HCT116 (cell line): ENCODE measurements at regions not wholly inside any gene's neighbourhood (a gene's known extent, or its start where the extent isn't known, plus 50 kb on each side); places are given as distances from the start of the nearest gene placed in this dataset.

Experiments used
- ATAC-seq: fragments of 200-7000 bp; cut with Tn5 transposase; 2 replicates; pipeline ENCODE4 v1.9.1; 2020; ENCODE audit warnings: mild to moderate bottlenecking, moderate library complexity
- BruUV-seq: library from RNA; stranded (reverse); fragments of 400-500 nt; replicated peaks from 2 replicates; lab custom pipeline; 2021; lab: Mats Ljungman, UMichigan
- CTCF ChIA-PET: fragments of 300-600 bp; sonication (Branson Sonifier 250); formaldehyde crosslinking; loops from one replicate; lab custom pipeline; 2021; ENCODE audit warnings: antibody characterized with exemption; lab: Charles Lee
- POLR2A ChIA-PET: fragments of 300-600, 350-600 bp; sonication (Branson Sonifier 250); formaldehyde crosslinking; loops from one replicate; lab custom pipeline; 2021; ENCODE audit warnings: antibody characterized with exemption; lab: Charles Lee
- RAD21 ChIA-PET, 2 experiments: fragments of 300-600 bp; sonication (Branson Sonifier 250); formaldehyde crosslinking; loops; one replicate each; lab custom pipeline; 2023; ENCODE audit warnings: low total read pairs in 2 of 2; ENCODE audit not compliant: uncharacterized antibody in 2 of 2, unreplicated experiment in 2 of 2, low non-redundant PET in 1 of 2; lab: Charles Lee
- DNase-seq: peaks from one replicate; pipeline ENCODE4 v3.0.0-alpha.2; 2010; ENCODE audit warnings: low read depth, low spot score
- H2AFZ ChIP-seq: fragments of 200-600 bp; shearing (Covaris generic), sonication (generic); 2 replicates; pipeline ENCODE4 v1.6.1; 2017; ENCODE audit warnings: low read depth, mixed run types, mixed read lengths, antibody characterized with exemption, low read length; ENCODE audit not compliant: poor library complexity, severe bottlenecking
- H3K27ac ChIP-seq: 2 replicates; pipeline ENCODE4 v1.5.1; 2012; ENCODE audit warnings: low read depth, low read length
- H3K27me3 ChIP-seq: fragments of 200-600 bp; sonication (generic); 2 replicates; pipeline ENCODE4 v1.6.1; 2016; ENCODE audit warnings: mixed run types, low read length, mixed read lengths; ENCODE audit not compliant: insufficient read depth
- H3K36me3 ChIP-seq, 2 experiments: fragments of 200-500 bp in 1 of 2; fragments of 200-600 bp in 1 of 2; sonication (Bioruptor generic) in 1 of 2; sonication (generic) in 1 of 2; 2 replicates each; pipeline versions ENCODE4 v1.5.1 to v1.6.1; 2014 to 2016; ENCODE audit warnings: low read length in 2 of 2, inconsistent platforms in 1 of 2, mixed read lengths in 1 of 2, mixed run types in 1 of 2; ENCODE audit not compliant: insufficient read depth in 2 of 2, control insufficient read depth in 1 of 2
- H3K4me1 ChIP-seq, 2 experiments: fragments of 200-600 bp in 1 of 2; sonication (generic) in 1 of 2; 2 replicates each; pipeline versions ENCODE4 v1.5.1 to v1.6.1; 2012 to 2017; ENCODE audit warnings: low read length in 2 of 2, inconsistent platforms in 1 of 2, mild to moderate bottlenecking in 1 of 2, mixed read lengths in 1 of 2, mixed run types in 1 of 2, moderate library complexity in 1 of 2; ENCODE audit not compliant: insufficient read depth in 2 of 2, control insufficient read depth in 1 of 2
- H3K4me2 ChIP-seq: fragments of 200-600 bp; sonication (generic); 2 replicates; pipeline ENCODE4 v1.6.1; 2017; ENCODE audit warnings: mixed run types, low read length, mixed read lengths
- H3K4me3 ChIP-seq, 2 experiments: fragments of 200-600 bp in 1 of 2; sonication (generic) in 1 of 2; replicated peaks in 1 of 2; 2 replicates each; pipeline ENCODE4 v1.5.1; 2011 to 2016; ENCODE audit warnings: low read length in 2 of 2, control low read depth in 1 of 2, low read depth in 1 of 2, mild to moderate bottlenecking in 1 of 2, mixed read lengths in 1 of 2, mixed run types in 1 of 2
- H3K79me2 ChIP-seq: fragments of 200-600 bp; sonication (generic); 2 replicates; pipeline ENCODE4 v1.6.1; 2017; ENCODE audit warnings: mild to moderate bottlenecking, mixed run types, low read length, moderate library complexity, mixed read lengths; ENCODE audit not compliant: insufficient read depth
- H3K9ac ChIP-seq: fragments of 200-600 bp; sonication (generic); 2 replicates; pipeline ENCODE4 v1.6.1; 2016; ENCODE audit warnings: low read length, mixed read lengths
- H3K9me2 ChIP-seq: fragments of 200-600 bp; sonication (generic), shearing (Covaris generic); 2 replicates; pipeline ENCODE4 v1.6.1; 2017; ENCODE audit warnings: mixed run types, mild to moderate bottlenecking, moderate library complexity; ENCODE audit not compliant: insufficient read depth
- H3K9me3 ChIP-seq, 2 experiments: fragments of 200-500 bp in 1 of 2; fragments of 200-600 bp in 1 of 2; sonication (Bioruptor generic) in 1 of 2; sonication (generic) in 1 of 2; 2 replicates each; pipeline ENCODE4 v1.6.1; 2014 to 2017; ENCODE audit warnings: low read length in 2 of 2, mixed read lengths in 2 of 2, inconsistent platforms in 1 of 2, low read depth in 1 of 2, mild to moderate bottlenecking in 1 of 2, mixed run types in 1 of 2, moderate library complexity in 1 of 2; ENCODE audit not compliant: control insufficient read depth in 1 of 2, insufficient read depth in 1 of 2
- H4K20me1 ChIP-seq: fragments of 200-600 bp; sonication (generic), shearing (Covaris generic); 2 replicates; pipeline ENCODE4 v1.6.1; 2017; ENCODE audit warnings: mixed run types, mild to moderate bottlenecking, moderate library complexity; ENCODE audit not compliant: insufficient read depth
- CBX3 ChIP-seq: IDR thresholded peaks from 2 replicates; pipeline ENCODE4 v1.6.1; 2012; ENCODE audit warnings: low read depth
- CEBPB ChIP-seq: IDR thresholded peaks from 2 replicates; pipeline ENCODE4 v1.6.1; 2012; ENCODE audit warnings: low read depth
- EGR1 ChIP-seq: IDR thresholded peaks from 2 replicates; pipeline ENCODE4 v1.6.1; 2012; ENCODE audit warnings: low read depth
- ELF1 ChIP-seq: IDR thresholded peaks from 2 replicates; pipeline ENCODE4 v1.6.1; 2012; ENCODE audit warnings: low read depth, borderline replicate concordance
- EZH2 ChIP-seq: fragments of 200-600 bp; sonication (generic); IDR thresholded peaks from 2 replicates; pipeline ENCODE4 v1.6.1; 2017; ENCODE audit warnings: antibody characterized with exemption, mixed run types
- EZH2phosphoT487 ChIP-seq: fragments of 200-600 bp; IDR thresholded peaks from 2 replicates; pipeline ENCODE4 v1.6.1; 2018; ENCODE audit warnings: antibody characterized with exemption, borderline replicate concordance
- FOSL1 ChIP-seq: IDR thresholded peaks from 2 replicates; pipeline ENCODE4 v1.6.1; 2012; ENCODE audit warnings: low read depth
- JUND ChIP-seq: IDR thresholded peaks from 2 replicates; pipeline ENCODE4 v1.6.1; 2012
- POLR2AphosphoS5 ChIP-seq: IDR thresholded peaks from 2 replicates; pipeline ENCODE4 v1.6.1; 2011; ENCODE audit warnings: mild to moderate bottlenecking, low read depth, low read length, moderate library complexity
- RAD21 ChIP-seq: IDR thresholded peaks from 2 replicates; pipeline ENCODE4 v1.6.1; 2012; ENCODE audit warnings: low read depth, mild to moderate bottlenecking
- SRF ChIP-seq: IDR thresholded peaks from 2 replicates; pipeline ENCODE4 v1.6.1; 2012; ENCODE audit warnings: low read depth
- TCF7L2 ChIP-seq: IDR thresholded peaks from 2 replicates; pipeline ENCODE4 v1.7.0; 2011; ENCODE audit warnings: borderline replicate concordance, inconsistent platforms; ENCODE audit not compliant: insufficient read depth, insufficient read length; ENCODE audit errors: extremely low read depth
- ZFX ChIP-seq: fragments of 450-650 bp; IDR thresholded peaks from 2 replicates; pipeline ENCODE4 v1.6.1; 2017
- ZNF274 ChIP-seq: fragments of 200-500 bp; sonication (Bioruptor generic); IDR thresholded peaks from 2 replicates; pipeline ENCODE4 v1.6.1; 2014; ENCODE audit warnings: mild to moderate bottlenecking, low read depth, low read length, inconsistent platforms
- intact Hi-C: fragments of 100-400 bp; cut with micrococcal nuclease; formaldehyde crosslinking; loops from 2 replicates; pipeline ENCODE4 v1.10.0; 2022
- TF ChIP-seq, protein P1 (sequence below): IDR thresholded peaks from 2 replicates; pipeline ENCODE4 v1.6.1; 2012
- TF ChIP-seq, protein P2 (sequence below): IDR thresholded peaks from 2 replicates; pipeline ENCODE4 v1.6.1; 2011; ENCODE audit warnings: mild to moderate bottlenecking, low read length, moderate library complexity; ENCODE audit not compliant: insufficient replicate concordance; ENCODE audit errors: extremely low read depth
- TF ChIP-seq, protein P3 (sequence below), 3 experiments: fragments of 200-600 bp in 1 of 3; sonication (generic) in 1 of 3; IDR thresholded peaks in 2 of 3; conservative IDR thresholded peaks in 1 of 3; 2 replicates each; pipeline ENCODE4 v1.5.1; 2012 to 2017; ENCODE audit warnings: low read depth in 2 of 3, low read length in 2 of 3, antibody characterized with exemption in 1 of 3, borderline replicate concordance in 1 of 3, control low read depth in 1 of 3, mild to moderate bottlenecking in 1 of 3, mixed read lengths in 1 of 3, mixed run types in 1 of 3, moderate library complexity in 1 of 3; ENCODE audit not compliant: insufficient read depth in 1 of 3
- TF ChIP-seq, protein P4 (sequence below): IDR thresholded peaks from 2 replicates; pipeline ENCODE4 v1.6.1; 2012

DNA sequence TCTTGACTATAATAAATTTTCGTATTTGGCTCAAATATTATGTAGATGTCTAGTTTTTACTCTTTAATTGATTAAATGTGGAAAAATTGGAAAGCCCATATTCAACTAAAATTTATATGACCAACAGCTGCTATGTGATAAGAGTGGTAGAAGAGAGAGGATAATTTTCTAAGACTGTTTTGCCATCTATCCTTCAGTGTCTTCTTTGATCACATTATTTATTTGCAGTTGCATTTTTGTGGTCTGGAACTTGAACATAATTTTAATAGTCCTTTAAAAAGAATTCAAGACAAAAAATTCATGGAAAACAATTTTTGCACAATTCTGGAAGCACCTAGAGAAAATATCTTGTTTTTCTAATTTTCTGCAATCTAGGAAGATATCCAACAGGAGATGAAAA, 213.3 kb upstream of the THBS1 start:
- Histone ChIP-seq H3K36me3 (no peaks in the 10 kb centered on the region), H3K4me1 (no peaks in the 10 kb centered on the region), H4K20me1 (no peaks in the 10 kb centered on the region), H2AFZ (no peak overlapping the region), H3K9me3 (no peaks in the 10 kb centered on the region), H3K4me2 (no peak overlapping the region), H3K27me3 (no peaks in the 10 kb centered on the region), H3K4me3 (no peak overlapping the region), H3K27ac (no peak overlapping the region), H3K79me2 (no peaks in the 10 kb centered on the region), H3K9ac (no peak overlapping the region), H3K9me2 (no peaks in the 10 kb centered on the region)
- ChIA-PET RAD21 (no interaction called here), POLR2A (interaction anchor here (1.6 kb wide), 1 partner anchor 15 kb away, joined by 3 read pairs; no protein-coding TSS in a partner anchor), CTCF (no interaction called here)
- TF ChIP-seq POLR2AphosphoS5 (no peak), EGR1 (no peak), EZH2phosphoT487 (no peak), CEBPB (no peak), TCF7L2 (no peak), RAD21 (no peak), ZNF274 (no peak), CBX3 (no peak), ELF1 (no peak), JUND (no peak), SRF (no peak), ZFX (no peak), FOSL1 (no peak), EZH2 (no peak)
- TF ChIP-seq, protein P1, sequence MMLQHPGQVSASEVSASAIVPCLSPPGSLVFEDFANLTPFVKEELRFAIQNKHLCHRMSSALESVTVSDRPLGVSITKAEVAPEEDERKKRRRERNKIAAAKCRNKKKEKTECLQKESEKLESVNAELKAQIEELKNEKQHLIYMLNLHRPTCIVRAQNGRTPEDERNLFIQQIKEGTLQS = no peak
- TF ChIP-seq, protein P2, sequence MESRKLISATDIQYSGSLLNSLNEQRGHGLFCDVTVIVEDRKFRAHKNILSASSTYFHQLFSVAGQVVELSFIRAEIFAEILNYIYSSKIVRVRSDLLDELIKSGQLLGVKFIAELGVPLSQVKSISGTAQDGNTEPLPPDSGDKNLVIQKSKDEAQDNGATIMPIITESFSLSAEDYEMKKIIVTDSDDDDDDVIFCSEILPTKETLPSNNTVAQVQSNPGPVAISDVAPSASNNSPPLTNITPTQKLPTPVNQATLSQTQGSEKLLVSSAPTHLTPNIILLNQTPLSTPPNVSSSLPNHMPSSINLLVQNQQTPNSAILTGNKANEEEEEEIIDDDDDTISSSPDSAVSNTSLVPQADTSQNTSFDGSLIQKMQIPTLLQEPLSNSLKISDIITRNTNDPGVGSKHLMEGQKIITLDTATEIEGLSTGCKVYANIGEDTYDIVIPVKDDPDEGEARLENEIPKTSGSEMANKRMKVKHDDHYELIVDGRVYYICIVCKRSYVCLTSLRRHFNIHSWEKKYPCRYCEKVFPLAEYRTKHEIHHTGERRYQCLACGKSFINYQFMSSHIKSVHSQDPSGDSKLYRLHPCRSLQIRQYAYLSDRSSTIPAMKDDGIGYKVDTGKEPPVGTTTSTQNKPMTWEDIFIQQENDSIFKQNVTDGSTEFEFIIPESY = no peak
- TF ChIP-seq, protein P3, sequence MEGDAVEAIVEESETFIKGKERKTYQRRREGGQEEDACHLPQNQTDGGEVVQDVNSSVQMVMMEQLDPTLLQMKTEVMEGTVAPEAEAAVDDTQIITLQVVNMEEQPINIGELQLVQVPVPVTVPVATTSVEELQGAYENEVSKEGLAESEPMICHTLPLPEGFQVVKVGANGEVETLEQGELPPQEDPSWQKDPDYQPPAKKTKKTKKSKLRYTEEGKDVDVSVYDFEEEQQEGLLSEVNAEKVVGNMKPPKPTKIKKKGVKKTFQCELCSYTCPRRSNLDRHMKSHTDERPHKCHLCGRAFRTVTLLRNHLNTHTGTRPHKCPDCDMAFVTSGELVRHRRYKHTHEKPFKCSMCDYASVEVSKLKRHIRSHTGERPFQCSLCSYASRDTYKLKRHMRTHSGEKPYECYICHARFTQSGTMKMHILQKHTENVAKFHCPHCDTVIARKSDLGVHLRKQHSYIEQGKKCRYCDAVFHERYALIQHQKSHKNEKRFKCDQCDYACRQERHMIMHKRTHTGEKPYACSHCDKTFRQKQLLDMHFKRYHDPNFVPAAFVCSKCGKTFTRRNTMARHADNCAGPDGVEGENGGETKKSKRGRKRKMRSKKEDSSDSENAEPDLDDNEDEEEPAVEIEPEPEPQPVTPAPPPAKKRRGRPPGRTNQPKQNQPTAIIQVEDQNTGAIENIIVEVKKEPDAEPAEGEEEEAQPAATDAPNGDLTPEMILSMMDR (IDR thresholded peaks at IDR 0.05 in 2 of 3, conservative IDR thresholded peaks at IDR 0.05 in 1 of 3; ENCODE audit: borderline replicate concordance in 1 of 3, insufficient read depth in 1 of 3, low read depth in 2 of 3, low read length in 2 of 3) = no peak
- TF ChIP-seq, protein P4, sequence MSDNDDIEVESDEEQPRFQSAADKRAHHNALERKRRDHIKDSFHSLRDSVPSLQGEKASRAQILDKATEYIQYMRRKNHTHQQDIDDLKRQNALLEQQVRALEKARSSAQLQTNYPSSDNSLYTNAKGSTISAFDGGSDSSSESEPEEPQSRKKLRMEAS = no peak
- no TSS peak for BruUV-seq
- ATAC-seq (no peak), DNase-seq (no peak)
- intact Hi-C loops = no loop called here
